Neural cell (in vitro differentiated cells): ENCODE measurements at regions not wholly inside any gene's neighbourhood (a gene's known extent, or its start where the extent isn't known, plus 50 kb on each side); places are given as distances from the start of the nearest gene placed in this dataset.

Source experiments
- CTCF ChIP-seq: fragments of 450-650 bp; IDR thresholded peaks from 2 replicates; pipeline ENCODE4 v1.5.1; 2014; ENCODE audit warnings: antibody characterized with exemption, mild to moderate bottlenecking, moderate library complexity; ENCODE audit not compliant: poor library complexity, severe bottlenecking
- EP300 ChIP-seq: fragments of 450-650 bp; conservative IDR thresholded peaks from 2 replicates; pipeline ENCODE4 v1.6.1; 2014; ENCODE audit warnings: antibody characterized with exemption, mild to moderate bottlenecking, moderate library complexity; ENCODE audit not compliant: poor library complexity, severe bottlenecking
- EZH2 ChIP-seq: fragments of 200-600, 300-800 bp; shearing (Covaris generic), sonication (generic); IDR thresholded peaks from 2 replicates; pipeline ENCODE4 v1.6.1; 2014; ENCODE audit warnings: antibody characterized with exemption, low read length, borderline replicate concordance, mild to moderate bottlenecking; ENCODE audit not compliant: insufficient read depth, poor library complexity, severe bottlenecking
- POLR2AphosphoS5 ChIP-seq: IDR thresholded peaks from 2 replicates; pipeline ENCODE4 v1.6.1; 2012
- RAD21 ChIP-seq: fragments of 450-650 bp; conservative IDR thresholded peaks from 2 replicates; pipeline ENCODE4 v1.6.1; 2014; ENCODE audit warnings: antibody characterized with exemption, mild to moderate bottlenecking, moderate library complexity
- REST ChIP-seq: IDR thresholded peaks from 2 replicates; pipeline ENCODE4 v1.6.1; 2012; ENCODE audit warnings: borderline replicate concordance
- SMC3 ChIP-seq: fragments of 450-650 bp; conservative IDR thresholded peaks from 2 replicates; pipeline ENCODE4 v1.6.1; 2014; ENCODE audit warnings: antibody characterized with exemption, mild to moderate bottlenecking, moderate library complexity; ENCODE audit not compliant: poor library complexity
- TAF1 ChIP-seq: IDR thresholded peaks from 2 replicates; pipeline ENCODE4 v1.6.1; 2012; ENCODE audit warnings: low read depth

GRCh38 chr13:85503797-85504196 is 295.4 kb downstream of the SLITRK6 start:
- no peak for TF ChIP-seq EZH2
- no peak for TF ChIP-seq CTCF
- TF ChIP-seq RAD21, result no peak
- TF ChIP-seq EP300, result no peak
- no peak for TF ChIP-seq SMC3
- no peak for TF ChIP-seq POLR2AphosphoS5
- TF ChIP-seq TAF1, result no peak
- TF ChIP-seq REST, result no peak
